ENCODE measurements at regions not wholly inside any gene's neighbourhood (a gene's known extent, or its start where the extent isn't known, plus 50 kb on each side); places are given as distances from the start of the nearest gene placed in this dataset.
"Not testable (repeated sequence)": the region's sequence is repeated elsewhere in the genome, so short reads cannot be mapped to it uniquely, and the experiment has no call there.

- Mint-ChIP-seq H3K4me1 (ENCODE audit: low read depth) (no peaks in the 10 kb centered on the region), H3K9me3 (no peaks in the 10 kb centered on the region), H3K36me3 (ENCODE audit: insufficient read depth in 2 of 2) (no peaks in the 10 kb centered on the region), H3K27me3 (ENCODE audit: low read depth) (no peaks in the 10 kb centered on the region), H3K4me3 (no peak overlapping the region), H3K27ac (no peak overlapping the region)
- DNase-seq (no peak), ATAC-seq (replicated peaks in 1 of 2) (no peak)
Measured at GRCh38 chr12:88720785-88721650, 140.7 kb upstream of the KITLG start.

GRCh38 chr12:88720231-88720630 lies 140.0 kb upstream of the KITLG start:
- ATAC-seq (replicated peaks in 1 of 2) = no peak
- DNase-seq = no peak
- Mint-ChIP-seq H3K27ac (no peak overlapping the region), H3K9me3 (no peaks in the 10 kb centered on the region), H3K4me3 (no peak overlapping the region), H3K27me3 (ENCODE audit: low read depth) (no peaks in the 10 kb centered on the region), H3K4me1 (ENCODE audit: low read depth) (no peaks in the 10 kb centered on the region), H3K36me3 (ENCODE audit: insufficient read depth in 2 of 2) (no peaks in the 10 kb centered on the region)

- Mint-ChIP-seq H3K4me1 (ENCODE audit: low read depth) (no peaks in the 10 kb centered on the region), H3K27ac (no peak overlapping the region), H3K4me3 (no peak overlapping the region), H3K36me3 (ENCODE audit: insufficient read depth in 2 of 2) (peaks cover 0 to 2% of the 10 kb centered on the region in 2 donors), H3K9me3 (peaks cover 0 to 1% of the 10 kb centered on the region in 2 donors), H3K27me3 (ENCODE audit: low read depth) (no peaks in the 10 kb centered on the region)
- ATAC-seq (replicated peaks in 1 of 2) (no peak), DNase-seq (no peak)
Measured at GRCh38 chr12:88717188-88717587, 136.9 kb upstream of the KITLG start.

- Mint-ChIP-seq H3K9me3 (peaks cover 0 to 1% of the 10 kb centered on the region in 2 donors), H3K27me3 (ENCODE audit: low read depth) (no peaks in the 10 kb centered on the region), H3K4me1 (ENCODE audit: low read depth) (no peaks in the 10 kb centered on the region), H3K4me3 (no peak overlapping the region), H3K36me3 (ENCODE audit: insufficient read depth in 2 of 2) (peaks cover 0 to 2% of the 10 kb centered on the region in 2 donors), H3K27ac (no peak overlapping the region)
- DNase-seq (no peak), ATAC-seq (replicated peaks in 1 of 2) (no peak)
Measured at GRCh38 chr12:88716240-88716639, 136.0 kb upstream of the KITLG start.

GRCh38 chr12:88715673-88716072 lies 135.4 kb upstream of the KITLG start:
- H3K9me3 Mint-ChIP-seq = peaks cover 0 to 1% of the 10 kb centered on the region in 2 donors
- peaks cover 0 to 2% of the 10 kb centered on the region in 2 donors for H3K36me3 Mint-ChIP-seq (ENCODE audit: insufficient read depth in 2 of 2)
- ATAC-seq (replicated peaks in 1 of 2) (no peak), DNase-seq (no peak)
- no peaks in the 10 kb centered on the region for H3K4me1 Mint-ChIP-seq (ENCODE audit: low read depth)
- no peak overlapping the region for H3K27ac Mint-ChIP-seq
- H3K27me3 Mint-ChIP-seq (ENCODE audit: low read depth) = no peaks in the 10 kb centered on the region
- H3K4me3 Mint-ChIP-seq = no peak overlapping the region

- ATAC-seq (replicated peaks in 1 of 2); H3K27me3 Mint-ChIP-seq (ENCODE audit: low read depth); H3K36me3 Mint-ChIP-seq (ENCODE audit: insufficient read depth in 2 of 2); H3K4me3 Mint-ChIP-seq; DNase-seq; H3K27ac Mint-ChIP-seq; H3K4me1 Mint-ChIP-seq (ENCODE audit: low read depth); H3K9me3 Mint-ChIP-seq: not testable (repeated sequence)
Measured at GRCh38 chr12:88714263-88714882, 134.1 kb upstream of the KITLG start.

GRCh38 chr12:88707800-88708199 lies 127.5 kb upstream of the KITLG start:
- Mint-ChIP-seq H3K27me3 (ENCODE audit: low read depth) (no peaks in the 10 kb centered on the region), H3K9me3 (peaks cover 3 to 6% of the 10 kb centered on the region in 2 donors), H3K4me1 (ENCODE audit: low read depth) (no peaks in the 10 kb centered on the region)

GRCh38 chr12:88706286-88706685 lies 126.0 kb upstream of the KITLG start:
- no peak overlapping the region for H3K27ac Mint-ChIP-seq
- no peaks in the 10 kb centered on the region for H3K36me3 Mint-ChIP-seq (ENCODE audit: insufficient read depth in 2 of 2)
- H3K9me3 Mint-ChIP-seq = peaks cover 3 to 6% of the 10 kb centered on the region in 2 donors
- DNase-seq (no peak), ATAC-seq (replicated peaks in 1 of 2) (no peak)
- no peaks in the 10 kb centered on the region for H3K4me1 Mint-ChIP-seq (ENCODE audit: low read depth)
- H3K4me3 Mint-ChIP-seq = no peak overlapping the region
- H3K27me3 Mint-ChIP-seq (ENCODE audit: low read depth) = no peaks in the 10 kb centered on the region

More at GRCh38 chr12:88707800-88708199, 127.5 kb upstream of the KITLG start:
- Mint-ChIP-seq H3K36me3 (ENCODE audit: insufficient read depth in 2 of 2) (no peaks in the 10 kb centered on the region), H3K4me3 (no peak overlapping the region), H3K27ac (no peak overlapping the region)
- no peak for ATAC-seq (replicated peaks in 1 of 2)
- DNase-seq = no peak

- Mint-ChIP-seq H3K9me3 (peaks cover 3 to 6% of the 10 kb centered on the region in 2 donors), H3K4me1 (ENCODE audit: low read depth) (no peaks in the 10 kb centered on the region), H3K27me3 (ENCODE audit: low read depth) (no peaks in the 10 kb centered on the region), H3K4me3 (no peak overlapping the region), H3K27ac (no peak overlapping the region), H3K36me3 (ENCODE audit: insufficient read depth in 2 of 2) (no peaks in the 10 kb centered on the region)
- no peak for DNase-seq
- no peak for ATAC-seq (replicated peaks in 1 of 2)
Measured at GRCh38 chr12:88703790-88704189, 123.5 kb upstream of the KITLG start.

GRCh38 chr12:88698471-88698870 lies 118.2 kb upstream of the KITLG start:
- ATAC-seq (replicated peaks in 1 of 2) = no peak
- Mint-ChIP-seq H3K4me3 (no peak overlapping the region), H3K27me3 (ENCODE audit: low read depth) (no peaks in the 10 kb centered on the region), H3K36me3 (ENCODE audit: insufficient read depth in 2 of 2) (no peaks in the 10 kb centered on the region), H3K9me3 (peaks cover 3 to 5% of the 10 kb centered on the region in 2 donors), H3K4me1 (ENCODE audit: low read depth) (no peaks in the 10 kb centered on the region), H3K27ac (no peak overlapping the region)
- DNase-seq = no peak

- H3K27me3 Mint-ChIP-seq (ENCODE audit: low read depth) = no peaks in the 10 kb centered on the region
- no peaks in the 10 kb centered on the region for H3K4me1 Mint-ChIP-seq (ENCODE audit: low read depth)
- no peak overlapping the region for H3K4me3 Mint-ChIP-seq
- H3K27ac Mint-ChIP-seq = no peak overlapping the region
- no peaks in the 10 kb centered on the region for H3K36me3 Mint-ChIP-seq (ENCODE audit: insufficient read depth in 2 of 2)
- H3K9me3 Mint-ChIP-seq = peaks cover 3 to 8% of the 10 kb centered on the region in 2 donors
- DNase-seq = no peak
- ATAC-seq (replicated peaks in 1 of 2) = no peak
Measured at GRCh38 chr12:88693837-88694445, 113.7 kb upstream of the KITLG start.

GRCh38 chr12:88691811-88692210 lies 111.5 kb upstream of the KITLG start:
- Mint-ChIP-seq H3K36me3 (ENCODE audit: insufficient read depth in 2 of 2) (no peaks in the 10 kb centered on the region), H3K4me3 (no peak overlapping the region), H3K27me3 (ENCODE audit: low read depth) (no peaks in the 10 kb centered on the region), H3K4me1 (ENCODE audit: low read depth) (no peaks in the 10 kb centered on the region), H3K27ac (no peak overlapping the region), H3K9me3 (peaks cover 3 to 8% of the 10 kb centered on the region in 2 donors)
- ATAC-seq (replicated peaks in 1 of 2) = no peak
- no peak for DNase-seq

GRCh38 chr12:88684610-88685009 lies 104.3 kb upstream of the KITLG start:
- no peak overlapping the region for H3K4me3 Mint-ChIP-seq
- no peaks in the 10 kb centered on the region for H3K27me3 Mint-ChIP-seq (ENCODE audit: low read depth)
- no peaks in the 10 kb centered on the region for H3K4me1 Mint-ChIP-seq (ENCODE audit: low read depth)
- peaks cover 0 to 2% of the 10 kb centered on the region in 2 donors for H3K9me3 Mint-ChIP-seq
- H3K27ac Mint-ChIP-seq = no peak overlapping the region
- ATAC-seq (replicated peaks in 1 of 2) (no peak), DNase-seq (no peak)
- H3K36me3 Mint-ChIP-seq (ENCODE audit: insufficient read depth in 2 of 2) = no peaks in the 10 kb centered on the region

All from activated T-cell treated with anti-CD3 and anti-CD28 coated beads, Interleukin-2, amount 50 U/mL, for 72 hours (primary cell).